Mucosa of rectum (tissue), 2 donors: ENCODE measurements at regions not wholly inside any gene's neighbourhood (a gene's known extent, or its start where the extent isn't known, plus 50 kb on each side); places are given as distances from the start of the nearest gene placed in this dataset.
"Not testable (repeated sequence)": the region's sequence is repeated elsewhere in the genome, so short reads cannot be mapped to it uniquely, and the experiment has no call there.

Experiments used
- H3K27ac ChIP-seq, 2 donors: one replicate each; pipeline ENCODE4 v1.7.0; 2013; ENCODE audit warnings: inconsistent platforms in 2 of 2, low read depth in 2 of 2, low read length in 2 of 2
- H3K27me3 ChIP-seq, 2 donors: one replicate each; pipeline ENCODE4 v1.7.0; 2013; ENCODE audit warnings: low read length in 2 of 2; ENCODE audit not compliant: control insufficient read depth in 2 of 2, insufficient read depth in 2 of 2
- H3K36me3 ChIP-seq, 2 donors: one replicate each; pipeline ENCODE4 v1.7.0; 2013; ENCODE audit warnings: low read length in 2 of 2; ENCODE audit not compliant: control insufficient read depth in 2 of 2, insufficient read depth in 2 of 2
- H3K4me1 ChIP-seq, 2 donors: one replicate each; pipeline ENCODE4 v1.7.0; 2013; ENCODE audit warnings: low read length in 2 of 2, mild to moderate bottlenecking in 1 of 2; ENCODE audit not compliant: control insufficient read depth in 2 of 2, insufficient read depth in 2 of 2
- H3K4me3 ChIP-seq, 2 donors: one replicate each; pipeline ENCODE4 v1.7.0; 2013; ENCODE audit warnings: low read length in 2 of 2
- H3K9ac ChIP-seq, 2 donors: one replicate each; pipeline ENCODE4 v1.7.0; 2013; ENCODE audit warnings: low read length in 2 of 2, low read depth in 1 of 2, mild to moderate bottlenecking in 1 of 2
- H3K9me3 ChIP-seq, 2 donors: one replicate each; pipeline ENCODE4 v1.7.0; 2013; ENCODE audit warnings: low read length in 2 of 2; ENCODE audit not compliant: control insufficient read depth in 2 of 2
- donor health status: healthy.
- donor health status: Normal muscosa, but diverticular disease.

- Histone ChIP-seq H3K27me3 (no peaks in the 10 kb centered on the region), H3K9me3 (peaks cover 0 to 2% of the 10 kb centered on the region in 2 donors), H3K4me1 (no peaks in the 10 kb centered on the region), H3K4me3 (no peak overlapping the region), H3K9ac (no peak overlapping the region), H3K27ac (no peak overlapping the region), H3K36me3 (no peaks in the 10 kb centered on the region)
Observed at GRCh38 chr11:25535467-25536272, 796.3 kb upstream of the ANO3 start.

- H3K9ac ChIP-seq, result no peak overlapping the region
- peaks cover 0 to 2% of the 10 kb centered on the region in 2 donors for H3K9me3 ChIP-seq
- H3K27me3 ChIP-seq, result no peaks in the 10 kb centered on the region
- no peaks in the 10 kb centered on the region for H3K36me3 ChIP-seq
- H3K4me3 ChIP-seq, result no peak overlapping the region
- no peaks in the 10 kb centered on the region for H3K4me1 ChIP-seq
- H3K27ac ChIP-seq, result no peak overlapping the region
Observed at GRCh38 chr11:25536289-25536688, 795.6 kb upstream of the ANO3 start.

- Histone ChIP-seq H3K27me3 (no peaks in the 10 kb centered on the region), H3K4me3 (no peak overlapping the region), H3K9me3 (peaks cover 0 to 2% of the 10 kb centered on the region in 2 donors), H3K4me1 (no peaks in the 10 kb centered on the region), H3K27ac (no peak overlapping the region), H3K9ac (no peak overlapping the region), H3K36me3 (no peaks in the 10 kb centered on the region)
Observed at GRCh38 chr11:25537393-25537792, 794.5 kb upstream of the ANO3 start.

- no peak overlapping the region for H3K9ac ChIP-seq
- H3K4me1 ChIP-seq, result no peaks in the 10 kb centered on the region
- H3K4me3 ChIP-seq, result no peak overlapping the region
- no peaks in the 10 kb centered on the region for H3K27me3 ChIP-seq
- H3K9me3 ChIP-seq, result no peaks in the 10 kb centered on the region
- no peak overlapping the region for H3K27ac ChIP-seq
- no peaks in the 10 kb centered on the region for H3K36me3 ChIP-seq
Observed at GRCh38 chr11:25547292-25547691, 784.6 kb upstream of the ANO3 start.

GRCh38 chr11:25562417-25562816, 769.5 kb upstream of the ANO3 start:
- H3K9ac ChIP-seq, result no peak overlapping the region
- no peaks in the 10 kb centered on the region for H3K4me1 ChIP-seq
- H3K4me3 ChIP-seq, result no peak overlapping the region
- H3K27me3 ChIP-seq, result no peaks in the 10 kb centered on the region
- no peaks in the 10 kb centered on the region for H3K36me3 ChIP-seq
- no peak overlapping the region for H3K27ac ChIP-seq
- no peaks in the 10 kb centered on the region for H3K9me3 ChIP-seq

- no peaks in the 10 kb centered on the region for H3K27me3 ChIP-seq
- H3K36me3 ChIP-seq, result no peaks in the 10 kb centered on the region
Observed at GRCh38 chr11:25565846-25566245, 766.1 kb upstream of the ANO3 start.

GRCh38 chr11:25566298-25567200, 765.4 kb upstream of the ANO3 start:
- no peak overlapping the region for H3K27ac ChIP-seq
- H3K27me3 ChIP-seq, result no peaks in the 10 kb centered on the region
- H3K36me3 ChIP-seq, result no peaks in the 10 kb centered on the region
- H3K4me3 ChIP-seq, result no peak overlapping the region
- H3K4me1 ChIP-seq, result no peaks in the 10 kb centered on the region
- no peaks in the 10 kb centered on the region for H3K9me3 ChIP-seq
- H3K9ac ChIP-seq, result no peak overlapping the region

More at GRCh38 chr11:25565846-25566245, 766.1 kb upstream of the ANO3 start:
- H3K9me3 ChIP-seq, result no peaks in the 10 kb centered on the region
- H3K4me3 ChIP-seq, result no peak overlapping the region
- no peak overlapping the region for H3K27ac ChIP-seq
- no peaks in the 10 kb centered on the region for H3K4me1 ChIP-seq
- no peak overlapping the region for H3K9ac ChIP-seq

- Histone ChIP-seq H3K27me3 (no peaks in the 10 kb centered on the region), H3K9me3 (no peaks in the 10 kb centered on the region), H3K36me3 (no peaks in the 10 kb centered on the region), H3K4me1 (no peaks in the 10 kb centered on the region), H3K9ac (no peak overlapping the region), H3K27ac (no peak overlapping the region), H3K4me3 (no peak overlapping the region)
Observed at GRCh38 chr11:25576320-25576719, 755.6 kb upstream of the ANO3 start.

GRCh38 chr11:25579554-25579953, 752.4 kb upstream of the ANO3 start:
- H3K9me3 ChIP-seq, H3K27me3 ChIP-seq, H3K36me3 ChIP-seq, H3K4me3 ChIP-seq, H3K4me1 ChIP-seq, H3K27ac ChIP-seq, H3K9ac ChIP-seq: not testable (repeated sequence)

GRCh38 chr11:25583596-25583995, 748.3 kb upstream of the ANO3 start:
- no peak overlapping the region for H3K4me3 ChIP-seq
- H3K4me1 ChIP-seq, result no peaks in the 10 kb centered on the region
- H3K36me3 ChIP-seq, result no peaks in the 10 kb centered on the region
- no peak overlapping the region for H3K27ac ChIP-seq
- H3K9me3 ChIP-seq, result no peaks in the 10 kb centered on the region
- H3K9ac ChIP-seq, result no peak overlapping the region
- no peaks in the 10 kb centered on the region for H3K27me3 ChIP-seq
